Neural cell (in vitro differentiated cells): ENCODE measurements at regions not wholly inside any gene's neighbourhood (a gene's known extent, or its start where the extent isn't known, plus 50 kb on each side); places are given as distances from the start of the nearest gene placed in this dataset.

Experiments used
- CTCF ChIP-seq: fragments of 450-650 bp; IDR thresholded peaks from 2 replicates; pipeline ENCODE4 v1.5.1; 2014; ENCODE audit warnings: antibody characterized with exemption, mild to moderate bottlenecking, moderate library complexity; ENCODE audit not compliant: poor library complexity, severe bottlenecking
- EZH2 ChIP-seq: fragments of 200-600, 300-800 bp; shearing (Covaris generic), sonication (generic); IDR thresholded peaks from 2 replicates; pipeline ENCODE4 v1.6.1; 2014; ENCODE audit warnings: antibody characterized with exemption, low read length, borderline replicate concordance, mild to moderate bottlenecking; ENCODE audit not compliant: insufficient read depth, poor library complexity, severe bottlenecking
- POLR2AphosphoS5 ChIP-seq: IDR thresholded peaks from 2 replicates; pipeline ENCODE4 v1.6.1; 2012

GRCh38 chr9:14532456-14533115 lies 160.6 kb downstream of the ZDHHC21 start:
- TF ChIP-seq EZH2 (no peak), POLR2AphosphoS5 (no peak), CTCF (no peak)
